GM18867 (cell line): ENCODE measurements at regions not wholly inside any gene's neighbourhood (a gene's known extent, or its start where the extent isn't known, plus 50 kb on each side); places are given as distances from the start of the nearest gene placed in this dataset.

ENCODE experiments used
- ATAC-seq: cut with Tn5 transposase; IDR thresholded peaks from one replicate; pipeline ENCODE4 v1.9.1; 2021; ENCODE audit warnings: mild to moderate bottlenecking, moderate library complexity; ENCODE audit not compliant: unreplicated experiment

GRCh38 chr12:42779186-42779859 lies 189.8 kb upstream of the PRICKLE1 start:
- no peak for ATAC-seq

DNA sequence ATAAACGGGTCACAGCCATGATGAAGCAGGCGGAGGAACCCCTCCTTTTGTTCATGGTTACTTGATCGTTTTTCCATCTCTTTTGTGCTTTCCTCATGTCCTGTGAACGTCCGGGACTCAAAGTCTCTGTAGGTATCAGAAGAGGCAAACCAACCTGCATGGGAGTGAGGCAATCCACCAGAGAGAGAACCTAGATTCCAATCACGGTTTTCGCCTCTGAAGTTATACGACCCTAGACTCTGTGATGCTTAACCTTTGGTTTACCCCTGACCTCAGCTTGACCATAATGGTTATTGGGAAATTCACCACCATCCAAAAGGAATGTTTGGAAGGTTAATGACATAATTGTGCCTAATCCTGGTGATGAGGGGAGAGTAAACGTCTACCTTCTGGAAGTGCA lies 186.8 kb upstream of the PRICKLE1 start:
- ATAC-seq = no peak

DNA sequence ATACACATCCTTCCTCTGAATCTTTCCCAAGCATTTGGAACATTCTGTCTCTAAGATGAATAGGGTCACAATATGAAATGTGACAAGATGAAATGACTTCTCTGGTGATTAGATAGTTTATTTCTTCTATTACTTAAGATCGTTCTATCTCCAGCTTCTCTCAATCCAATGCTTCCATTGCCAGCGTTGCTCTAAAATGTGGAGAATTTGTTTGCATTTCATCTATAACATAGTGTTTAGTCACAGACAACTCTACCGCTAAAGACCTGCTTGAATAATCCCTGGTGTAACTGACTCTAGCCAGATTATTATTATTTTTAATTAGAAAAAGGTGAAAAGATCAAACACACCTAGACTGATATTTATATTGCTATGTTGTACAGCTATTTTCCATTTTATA lies 184.7 kb upstream of the PRICKLE1 start:
- ATAC-seq = no peak

- no peak for ATAC-seq
Measured at GRCh38 chr12:42770261-42770660, 180.7 kb upstream of the PRICKLE1 start.

DNA sequence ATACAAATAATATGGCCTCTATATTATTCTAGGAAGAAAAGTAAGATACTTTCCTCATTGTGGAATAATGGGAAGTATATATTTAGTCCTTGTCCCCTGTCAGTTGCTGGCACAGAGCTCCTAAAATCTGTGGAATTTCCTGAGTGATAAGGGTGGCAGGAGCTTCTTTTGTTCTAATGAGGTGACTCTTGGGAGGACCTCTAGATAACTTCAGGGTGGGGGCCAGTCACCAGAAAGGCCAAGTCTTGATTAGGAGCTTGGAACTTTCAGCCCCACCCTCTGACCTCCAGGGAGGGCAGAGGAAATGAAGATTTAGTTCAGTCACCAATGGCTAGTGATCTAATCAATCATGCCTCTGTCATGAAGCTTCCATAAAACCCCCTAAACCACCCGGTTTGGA lies 179.9 kb upstream of the PRICKLE1 start:
- no peak for ATAC-seq

DNA sequence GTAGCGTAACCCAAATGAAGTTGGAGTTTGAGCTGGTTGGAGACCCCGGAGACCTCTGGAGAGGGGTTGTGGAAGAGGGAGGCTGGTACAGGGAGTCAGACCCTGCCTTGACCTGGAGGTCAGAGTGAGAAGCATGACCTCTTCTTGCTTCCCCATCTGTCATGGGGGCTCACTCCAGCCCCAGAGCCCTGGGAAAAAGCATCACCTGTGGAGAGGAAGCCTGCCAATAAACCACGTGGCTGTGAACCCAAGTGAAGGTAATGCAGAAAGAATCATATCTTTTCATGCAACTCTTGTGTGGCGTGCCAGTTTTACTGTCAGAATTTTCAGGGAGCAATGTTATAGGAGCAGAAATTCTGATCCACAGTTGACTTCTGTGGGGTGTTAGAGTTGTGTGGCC lies 178.5 kb upstream of the PRICKLE1 start:
- no peak for ATAC-seq

DNA sequence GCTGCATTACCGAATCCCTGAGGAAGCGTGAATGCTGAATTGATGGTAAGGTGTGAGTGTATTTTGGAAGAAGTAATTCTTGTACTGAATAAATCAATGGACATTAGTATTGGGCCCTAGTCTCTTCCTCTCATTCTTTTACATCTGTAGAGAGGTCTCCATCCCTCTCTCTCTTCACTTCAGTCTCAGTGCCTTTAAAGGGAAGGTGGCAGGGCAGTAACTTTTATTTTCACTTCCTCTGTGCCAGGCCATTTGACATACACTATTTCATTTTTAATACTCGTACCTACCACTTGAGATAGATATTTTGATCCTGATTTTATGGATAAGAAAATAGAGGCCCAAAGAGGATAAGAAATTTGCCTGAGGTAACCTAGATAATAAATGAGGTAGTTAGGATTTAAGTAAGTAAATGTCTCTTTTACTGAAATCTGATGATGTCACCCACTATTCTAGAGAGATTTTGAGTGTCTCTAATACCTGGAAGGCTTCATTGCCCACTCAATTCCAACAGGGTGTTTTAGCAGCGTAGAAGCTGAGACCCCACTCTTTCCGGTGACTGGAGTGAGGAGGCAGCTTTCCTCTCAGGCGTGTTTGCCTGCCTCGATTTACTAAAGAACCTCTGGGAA lies 177.9 kb upstream of the PRICKLE1 start:
- peak; percentile 65 for ATAC-seq

DNA sequence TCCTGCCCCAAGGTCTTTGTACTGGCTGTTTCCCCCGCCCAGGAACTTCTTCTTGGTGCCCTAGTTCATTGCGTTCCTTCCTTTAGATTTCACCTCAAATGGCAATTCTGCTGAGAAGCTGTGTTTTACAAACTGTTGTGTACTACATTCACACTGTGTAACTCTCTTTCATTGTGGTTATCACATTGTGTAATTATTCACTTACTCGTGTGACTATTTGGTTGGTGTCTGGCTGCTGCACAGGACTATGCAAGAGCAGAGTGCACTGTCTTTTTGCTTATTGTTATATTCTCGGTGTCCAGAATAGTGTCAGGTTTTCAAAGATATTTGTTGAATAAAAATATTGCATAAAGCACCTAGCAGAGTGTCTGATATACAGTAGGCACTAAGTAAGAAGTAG lies 177.2 kb upstream of the PRICKLE1 start:
- peak; percentile 36 for ATAC-seq

DNA sequence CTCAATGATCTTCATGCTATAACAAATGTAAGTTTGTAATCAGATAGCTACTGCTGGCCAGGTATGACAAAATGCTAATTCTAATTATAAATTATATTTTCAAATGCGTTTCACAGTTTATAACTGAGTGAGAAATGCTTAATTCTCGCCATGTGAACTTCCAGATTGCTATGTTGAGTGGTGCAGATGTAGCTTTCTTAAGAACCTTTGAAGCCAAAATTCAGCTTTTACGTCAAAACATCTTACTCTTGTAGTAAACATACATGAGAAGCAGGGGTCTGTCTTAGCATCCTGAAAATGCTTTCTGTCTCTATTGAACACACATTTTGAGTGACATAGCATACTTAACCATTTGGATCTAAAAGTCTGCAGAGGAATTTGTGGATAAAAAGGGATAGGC lies 176.5 kb upstream of the PRICKLE1 start:
- ATAC-seq = no peak

GRCh38 chr12:42763682-42764081 lies 174.1 kb upstream of the PRICKLE1 start:
- ATAC-seq = no peak

- ATAC-seq = no peak
Measured at GRCh38 chr12:42762395-42762925, 172.9 kb upstream of the PRICKLE1 start.

- no peak for ATAC-seq
Measured at GRCh38 chr12:42761601-42762350, 172.2 kb upstream of the PRICKLE1 start.

DNA sequence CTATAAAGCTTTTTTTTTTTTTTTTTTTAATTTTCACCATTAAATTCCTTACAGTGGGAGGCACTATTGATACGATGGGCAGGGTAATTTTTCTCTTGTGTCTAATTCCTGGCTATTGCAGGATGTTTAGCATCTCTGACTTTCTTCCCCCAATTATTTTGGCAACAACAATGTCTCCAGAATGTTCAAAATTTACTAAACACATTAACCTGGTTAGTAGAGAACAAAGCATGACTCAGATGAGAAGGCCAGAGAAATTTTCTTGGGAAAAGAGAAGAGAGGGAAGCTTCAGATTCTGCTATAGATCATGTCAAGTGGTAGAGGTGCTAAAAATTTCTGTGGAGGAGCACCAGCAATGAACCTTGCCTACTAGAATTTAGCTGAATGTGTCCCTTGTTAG lies 171.5 kb upstream of the PRICKLE1 start:
- ATAC-seq = no peak

- no peak for ATAC-seq
Measured at GRCh38 chr12:42760550-42760949, 171.0 kb upstream of the PRICKLE1 start.

GRCh38 chr12:42759622-42760273 lies 170.2 kb upstream of the PRICKLE1 start:
- no peak for ATAC-seq

- no peak for ATAC-seq
Measured at GRCh38 chr12:42758806-42759205, 169.3 kb upstream of the PRICKLE1 start.

GRCh38 chr12:42757624-42758119 lies 168.1 kb upstream of the PRICKLE1 start:
- ATAC-seq = no peak

DNA sequence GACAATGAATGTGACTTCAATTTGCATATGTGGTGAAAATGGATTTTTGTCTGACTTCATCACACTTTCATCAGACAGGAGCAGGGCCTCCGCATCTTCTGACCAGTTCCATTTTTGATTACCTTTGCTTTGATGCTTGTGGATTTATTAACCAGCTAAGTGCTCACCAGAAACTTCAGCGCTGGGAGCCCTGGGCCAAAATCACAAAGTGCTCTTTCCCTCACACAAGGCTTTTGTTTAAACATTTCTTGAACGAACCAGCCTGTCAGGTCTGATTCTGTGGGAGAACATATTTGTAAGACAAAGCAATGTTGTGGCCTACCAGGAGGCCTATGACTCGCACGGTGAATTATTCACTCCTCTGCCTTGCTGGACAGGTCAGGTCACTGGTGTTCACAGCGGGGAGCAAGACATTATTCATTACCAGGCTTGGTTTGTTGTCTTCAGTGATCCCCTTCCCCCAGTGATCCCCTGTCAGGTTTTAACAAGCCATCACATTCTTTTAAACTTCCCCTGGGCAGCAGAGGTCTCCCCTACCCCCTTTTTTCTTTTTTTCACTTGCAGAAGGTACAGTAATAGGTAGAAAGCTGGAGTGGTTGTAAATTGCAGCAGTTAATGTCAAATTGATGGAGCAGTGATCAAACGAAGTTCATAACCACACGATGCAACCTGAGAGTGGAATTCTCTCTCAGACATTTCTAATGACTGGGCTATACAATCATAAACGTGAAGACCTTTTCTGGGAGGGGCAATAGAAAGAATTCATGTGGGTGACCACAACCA lies 167.5 kb upstream of the PRICKLE1 start:
- ATAC-seq = peak; percentile 43

DNA sequence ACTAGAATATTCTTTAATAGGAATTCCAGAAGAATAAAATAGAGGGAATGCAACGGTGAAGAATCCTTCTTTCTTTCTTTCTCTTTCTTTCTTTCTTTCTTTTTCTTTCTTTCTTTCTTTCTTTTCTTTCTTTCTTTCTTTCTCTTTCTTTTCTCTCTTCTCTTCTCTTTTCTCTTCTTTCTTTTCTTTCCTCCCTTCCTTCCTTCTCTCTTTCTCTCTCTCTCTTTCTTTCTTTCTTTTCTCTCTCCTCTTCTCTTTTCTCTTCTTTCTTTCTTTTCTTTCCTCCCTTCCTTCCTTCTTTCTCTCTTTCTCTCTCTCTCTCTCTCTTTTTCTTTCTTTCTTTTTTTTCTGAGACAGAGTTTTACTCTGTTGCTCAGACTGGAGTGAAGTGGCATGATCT lies 160.8 kb upstream of the PRICKLE1 start:
- ATAC-seq = no peak

- ATAC-seq = no peak
Measured at GRCh38 chr12:42749239-42749638, 159.7 kb upstream of the PRICKLE1 start.
